HG02852 (cell line): ENCODE measurements at regions not wholly inside any gene's neighbourhood (a gene's known extent, or its start where the extent isn't known, plus 50 kb on each side); places are given as distances from the start of the nearest gene placed in this dataset.
"Not testable (repeated sequence)": the region's sequence is repeated elsewhere in the genome, so short reads cannot be mapped to it uniquely, and the experiment has no call there.

ENCODE experiments used
- ATAC-seq: cut with Tn5 transposase; IDR thresholded peaks from one replicate; pipeline ENCODE4 v1.9.1; 2021; ENCODE audit warnings: mild to moderate bottlenecking, moderate library complexity; ENCODE audit not compliant: unreplicated experiment

DNA sequence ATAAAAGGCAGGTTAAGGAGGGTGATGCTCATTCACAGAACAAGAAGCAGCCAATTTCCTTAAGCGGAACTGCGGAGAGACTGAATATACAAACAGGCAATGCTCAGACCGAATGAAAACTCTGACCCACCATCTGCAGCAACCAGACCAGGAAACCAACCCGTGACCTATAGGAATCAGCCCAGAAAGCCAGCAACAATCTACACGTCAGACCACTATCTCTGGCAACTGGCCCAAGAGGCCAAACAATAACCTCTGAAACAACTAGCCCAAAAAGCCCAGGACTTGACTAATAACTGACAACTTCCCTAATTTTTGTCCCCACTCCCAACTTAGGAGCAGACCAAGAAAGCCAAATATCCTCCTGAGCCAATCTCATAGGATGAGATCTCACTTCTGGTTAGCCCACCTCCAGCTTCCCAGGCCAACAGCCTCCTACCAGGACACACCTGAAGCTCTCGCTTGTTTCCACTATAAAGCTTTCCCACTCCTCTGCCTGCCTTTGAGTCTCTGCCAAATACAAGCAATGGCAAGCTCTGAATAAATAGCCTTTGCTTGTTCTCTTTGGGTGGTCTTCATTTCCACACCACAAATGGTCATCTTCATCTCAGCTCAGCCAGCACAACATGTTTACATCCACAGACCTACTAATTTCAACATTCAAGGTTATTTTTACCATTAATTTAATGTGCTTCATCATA is 168.5 kb downstream of the HSD17B3 start:
- ATAC-seq: no peak

DNA sequence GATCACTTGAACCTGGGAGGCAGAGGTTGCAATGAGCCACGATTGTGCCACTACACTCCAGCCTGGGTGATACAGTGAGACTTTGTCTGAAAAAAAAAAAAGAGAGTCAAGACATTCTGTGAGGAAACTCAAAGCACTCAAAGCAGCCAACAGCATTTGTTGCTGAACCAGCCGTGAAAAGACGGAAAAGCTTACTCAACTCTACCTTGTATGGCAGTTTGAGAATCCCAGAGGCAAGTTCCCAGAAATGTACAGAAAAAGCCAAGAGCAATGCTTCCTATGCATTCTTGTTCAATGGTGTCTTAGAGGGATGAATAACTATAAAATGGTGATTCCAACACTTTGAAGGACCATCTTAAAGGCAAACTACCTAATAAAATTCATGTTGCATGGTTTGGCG is 170.2 kb downstream of the HSD17B3 start:
- ATAC-seq: no peak

DNA sequence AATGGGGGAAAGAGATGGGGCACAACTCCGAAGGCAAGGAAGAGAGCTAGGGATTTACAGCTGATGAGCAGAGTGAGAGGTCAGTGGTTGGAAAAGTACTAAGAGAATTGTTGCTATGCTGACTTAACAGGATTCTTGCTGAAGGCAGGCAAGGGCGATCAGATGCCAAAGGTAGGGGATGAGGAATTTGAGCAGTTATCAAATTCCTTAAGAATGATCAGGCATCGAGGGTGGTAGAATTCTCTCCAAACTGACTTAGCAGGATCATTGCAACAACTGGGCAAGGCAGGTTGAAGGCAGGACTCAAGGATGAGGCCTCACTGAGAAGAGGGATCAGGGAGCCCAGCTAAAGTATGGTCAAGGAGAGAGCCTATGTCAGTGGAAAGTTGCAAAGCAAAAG is 171.0 kb downstream of the HSD17B3 start:
- no peak for ATAC-seq

DNA sequence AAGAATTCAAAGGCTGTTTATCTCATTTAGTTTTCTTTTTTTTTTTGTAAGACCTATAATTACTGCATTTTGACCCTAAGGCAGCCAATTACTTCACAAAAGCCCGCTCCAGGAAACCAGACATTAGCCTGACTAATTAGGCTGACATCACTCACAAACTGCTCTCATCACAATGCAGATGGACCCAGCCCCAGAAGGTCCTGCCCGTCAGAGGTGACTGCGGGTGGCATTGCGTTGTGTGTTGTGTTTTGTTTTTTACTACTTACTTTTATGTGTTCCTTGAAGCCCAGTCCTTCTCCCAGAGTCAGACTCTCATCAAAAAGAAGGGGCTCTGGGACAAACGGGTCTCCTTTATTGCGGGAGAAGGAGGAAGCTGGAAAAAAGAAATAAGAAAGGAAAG is 172.2 kb downstream of the HSD17B3 start:
- no peak for ATAC-seq

DNA sequence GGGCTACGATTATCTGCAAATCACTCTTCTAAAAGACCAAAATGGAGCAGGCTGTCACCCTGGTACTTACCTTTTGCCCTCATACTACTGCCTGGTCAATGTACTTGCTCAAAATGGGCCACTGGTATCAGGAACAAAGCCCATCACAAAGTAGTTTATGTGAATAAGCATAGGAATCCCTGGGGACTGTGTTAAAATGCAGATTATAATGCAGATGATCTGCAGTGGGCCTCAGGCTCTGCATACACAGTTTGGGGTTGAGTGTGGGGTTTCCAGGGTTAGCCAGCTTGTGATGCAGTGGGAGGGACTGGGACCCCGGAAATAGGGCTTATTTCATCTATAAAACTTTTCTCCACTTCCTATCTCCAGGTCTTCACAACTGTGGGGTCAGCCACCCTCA is 173.1 kb downstream of the HSD17B3 start:
- no peak for ATAC-seq

DNA sequence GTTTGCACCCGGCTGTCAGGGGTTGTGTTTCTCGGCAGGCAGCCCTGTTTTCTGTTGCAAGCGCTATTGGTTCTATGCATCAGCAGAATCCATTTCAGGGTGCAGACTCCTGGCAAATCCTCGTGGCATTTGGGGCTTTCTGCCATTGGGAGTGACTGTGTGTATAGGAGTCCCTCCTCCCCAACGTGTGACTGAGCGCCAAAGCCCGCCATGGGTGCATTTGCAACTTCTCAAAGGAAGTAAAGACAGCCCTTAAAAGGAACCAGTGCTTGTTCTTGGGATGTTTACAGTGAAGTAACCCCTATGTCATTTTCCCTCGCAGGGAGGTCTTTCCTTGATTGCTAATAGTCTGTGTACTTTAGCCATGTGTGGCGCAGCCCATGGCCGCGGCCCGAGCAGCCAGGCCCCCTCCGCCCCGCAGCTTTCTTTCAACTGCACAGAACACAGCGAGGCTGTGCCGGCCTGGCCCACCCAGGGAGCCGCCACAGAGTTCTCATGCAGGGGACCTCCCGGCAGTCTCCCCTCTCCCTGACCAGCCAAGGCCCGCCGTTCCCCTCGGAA is 175.6 kb downstream of the HSD17B3 start:
- no peak for ATAC-seq

DNA sequence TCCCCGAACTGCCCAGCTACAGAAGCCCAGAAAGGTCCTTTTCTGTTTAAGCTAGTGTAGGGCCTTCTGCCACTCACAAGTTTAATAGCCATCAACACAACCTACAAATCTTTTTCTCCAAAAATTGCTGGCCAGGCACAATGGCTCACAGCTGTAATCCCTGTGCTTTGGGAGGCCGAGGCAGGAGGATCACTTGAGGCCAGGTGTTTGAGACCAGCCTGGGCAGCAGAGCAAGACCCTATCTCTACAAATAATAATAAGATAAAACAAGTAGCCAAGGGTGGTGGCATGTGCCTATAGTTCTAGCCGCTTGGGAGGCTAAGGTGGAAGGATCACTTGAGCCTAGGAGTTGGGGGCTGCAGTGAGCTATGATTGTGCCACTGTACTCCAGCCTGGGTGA is 176.4 kb downstream of the HSD17B3 start:
- ATAC-seq: no peak

DNA sequence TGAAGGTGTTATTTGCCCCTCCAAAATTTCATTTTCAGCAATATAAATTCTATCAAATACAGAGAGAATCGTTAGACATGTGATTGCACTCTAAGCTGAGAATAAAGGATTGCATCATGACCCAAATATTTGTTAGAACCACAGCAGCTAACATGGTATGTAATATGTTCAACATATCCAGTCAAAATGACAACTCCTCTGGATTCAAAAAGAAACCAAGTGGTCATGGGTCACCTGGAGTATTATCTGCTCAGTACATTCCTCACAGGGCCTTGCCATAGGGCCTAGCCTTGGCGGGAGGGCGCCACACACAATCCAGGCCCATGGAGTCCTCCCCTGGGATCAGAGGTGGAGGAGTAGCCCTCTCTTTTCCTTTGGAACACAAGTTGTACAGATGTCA is 179.2 kb downstream of the HSD17B3 start:
- ATAC-seq: no peak

DNA sequence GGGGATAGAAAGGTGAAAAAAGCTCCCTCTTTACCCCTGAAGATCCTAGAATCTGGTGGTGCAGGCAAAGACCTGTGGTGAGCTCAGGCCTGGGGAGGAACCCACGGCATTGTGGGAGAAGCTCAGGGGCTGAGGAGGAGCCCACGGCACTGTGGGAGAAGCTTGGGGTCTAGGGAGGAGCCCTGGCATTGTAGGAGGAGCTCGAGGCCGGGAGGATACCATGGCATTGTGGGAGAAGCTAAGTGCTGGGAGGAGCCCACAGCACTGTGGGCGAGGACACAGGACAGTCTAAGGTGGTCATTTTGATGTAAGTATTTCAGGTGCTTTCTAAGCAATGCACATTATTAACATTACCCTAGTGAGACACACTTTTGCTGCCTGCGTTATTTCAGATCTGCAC is 179.7 kb downstream of the HSD17B3 start:
- ATAC-seq: no peak

DNA sequence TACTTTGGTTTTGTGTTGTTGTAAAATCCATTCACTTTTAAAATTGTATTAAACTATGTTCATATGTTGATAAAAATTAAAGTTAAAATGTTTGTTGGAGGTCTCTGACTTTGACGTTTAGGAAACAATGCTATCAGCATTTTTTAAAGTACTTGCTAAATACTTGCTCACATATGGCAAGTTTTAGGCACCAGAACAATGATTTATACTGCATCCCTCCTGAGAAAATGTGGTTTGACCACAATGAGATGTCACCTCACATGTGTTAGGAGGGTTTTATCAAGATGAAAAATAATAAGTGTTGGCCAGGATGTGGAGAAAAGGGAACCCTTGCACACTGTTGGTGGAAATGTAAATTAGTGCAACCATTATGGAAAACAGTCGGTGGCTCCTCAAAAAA is 180.8 kb downstream of the HSD17B3 start:
- no peak for ATAC-seq

DNA sequence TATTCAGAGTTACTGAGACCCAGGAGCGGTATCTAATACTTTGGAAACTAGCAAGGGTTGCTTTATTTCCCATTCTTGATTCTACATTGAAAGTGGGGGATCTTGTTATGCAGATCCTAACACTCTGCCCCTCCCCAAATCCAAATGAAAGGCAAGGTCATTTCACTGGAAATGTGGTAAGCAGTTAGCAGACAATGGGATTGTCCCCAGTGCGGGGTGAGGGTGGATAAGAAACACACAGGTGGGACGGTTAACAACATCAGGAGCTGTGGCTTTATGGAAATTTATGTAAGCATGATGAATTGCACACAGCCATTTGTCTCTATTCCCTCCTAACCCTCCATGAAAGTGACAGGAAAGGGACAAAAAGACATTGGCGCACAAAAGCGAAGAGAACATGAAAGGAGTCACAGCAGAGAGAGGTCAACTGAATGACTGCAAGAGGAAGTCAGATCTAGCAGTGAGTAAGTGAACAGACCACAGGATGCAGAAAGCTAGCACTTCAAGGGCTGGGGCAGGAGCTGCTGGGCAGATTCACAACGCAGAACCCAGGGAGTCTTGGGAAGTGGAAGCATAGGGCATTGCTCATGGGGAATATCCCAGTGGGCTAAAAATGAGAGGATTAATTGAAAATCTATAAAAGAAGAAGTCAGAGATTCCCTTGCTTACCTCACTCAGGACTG is 184.4 kb downstream of the HSD17B3 start:
- no peak for ATAC-seq

DNA sequence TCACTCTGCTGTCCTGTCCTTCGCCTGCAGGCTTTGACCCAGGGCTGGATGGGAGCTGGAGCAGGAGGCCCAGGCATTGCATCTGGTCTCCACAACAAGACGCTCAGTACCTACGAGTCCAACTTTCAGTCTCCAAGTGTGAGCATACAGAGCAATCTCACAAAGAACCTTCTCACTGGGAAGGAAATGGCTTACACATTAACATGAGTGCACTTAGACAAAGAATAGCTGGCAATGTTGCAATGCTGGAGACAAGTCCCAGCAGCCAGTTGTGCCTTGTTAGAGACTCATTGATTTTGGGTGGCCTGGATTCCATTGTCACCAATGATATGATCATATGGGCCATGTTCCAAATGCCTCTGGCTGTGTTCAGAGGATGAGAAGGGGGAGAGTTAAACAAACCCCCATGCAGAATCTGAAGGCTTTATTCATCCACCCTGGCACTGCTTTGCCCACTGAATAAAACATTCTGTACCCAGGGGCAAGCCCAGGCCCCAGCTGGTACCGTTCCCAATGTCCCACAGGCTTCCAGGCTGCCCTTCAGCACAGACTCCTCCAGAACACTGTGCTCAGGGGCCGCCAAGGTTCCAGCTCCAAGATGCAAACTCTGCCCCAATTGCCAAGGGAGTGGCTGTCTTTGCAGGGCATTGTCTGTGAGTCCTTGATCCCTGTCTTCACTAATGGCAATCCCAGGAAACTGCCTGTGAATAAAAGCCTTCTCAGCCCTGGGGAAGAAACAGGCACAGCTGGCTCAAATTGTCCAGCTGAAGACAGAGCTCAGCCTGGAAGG is 185.5 kb downstream of the HSD17B3 start:
- no peak for ATAC-seq

DNA sequence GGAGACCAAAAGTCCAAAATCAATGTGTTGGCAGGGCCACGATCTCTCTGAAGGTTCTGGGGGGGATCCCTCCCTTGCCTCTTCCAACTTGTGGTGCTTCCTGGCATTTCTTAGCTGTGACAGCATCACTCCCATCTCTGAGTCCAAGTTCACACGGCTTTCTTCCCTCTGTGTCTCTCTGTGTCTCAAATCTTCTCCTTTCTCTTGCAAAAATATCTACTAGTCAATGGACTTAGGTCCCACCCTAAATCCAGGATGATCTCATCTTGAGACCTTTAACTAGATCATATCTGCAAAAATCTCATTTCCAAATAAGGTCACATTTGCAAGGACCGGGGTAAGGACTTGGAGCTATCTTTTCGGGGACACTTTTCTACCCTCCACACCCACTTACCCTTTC is 186.1 kb downstream of the HSD17B3 start:
- no peak for ATAC-seq

DNA sequence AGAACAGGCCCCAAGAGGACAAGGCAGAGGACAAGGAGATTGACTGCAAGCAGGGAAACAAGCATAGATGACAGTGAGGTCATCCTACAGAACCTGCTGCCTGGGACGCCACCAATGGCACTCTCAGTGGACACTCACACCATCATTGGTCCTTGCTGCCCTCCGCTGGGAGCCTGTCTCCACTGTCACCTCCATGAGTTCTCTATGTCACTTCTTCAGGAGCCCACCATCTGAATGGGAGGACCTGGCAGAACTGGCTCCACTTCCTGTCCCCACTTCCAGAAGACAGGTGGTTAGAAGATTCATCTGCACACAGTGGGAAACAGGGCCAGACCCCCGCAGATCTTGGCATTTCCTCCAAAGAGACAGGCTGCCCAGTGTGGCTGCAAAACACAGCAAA is 188.9 kb downstream of the HSD17B3 start:
- ATAC-seq: no peak

DNA sequence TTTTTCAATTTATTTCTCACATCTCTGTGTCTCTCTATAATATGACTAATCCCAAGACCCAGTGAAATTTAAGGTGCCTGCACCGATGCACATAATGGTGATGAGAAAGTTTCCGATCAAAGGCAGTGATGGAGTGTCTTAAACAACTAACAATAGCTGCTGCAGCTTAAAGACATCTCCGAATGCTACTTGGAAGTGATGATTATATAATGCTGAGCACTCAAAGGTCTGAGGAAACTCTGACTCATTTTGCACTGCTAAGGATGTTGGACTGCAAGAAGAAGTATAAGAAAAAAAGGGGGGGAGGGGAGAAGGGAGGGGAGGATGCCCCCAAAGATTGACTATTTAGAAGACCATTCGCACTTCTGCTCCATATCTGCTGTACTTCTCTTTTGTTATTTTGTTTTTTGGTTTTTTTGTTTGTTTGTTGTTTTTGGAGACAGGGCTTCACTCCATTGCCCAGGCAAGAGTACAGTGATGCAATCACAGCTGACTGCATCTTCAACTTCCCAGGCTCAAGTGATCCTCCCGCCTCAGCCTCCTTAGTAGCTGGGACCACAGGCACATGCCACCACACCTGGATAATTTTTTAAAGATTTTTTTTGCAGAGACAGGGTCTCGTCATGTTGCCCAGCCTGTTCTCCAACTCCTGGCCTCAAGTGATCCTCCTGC is 192.2 kb downstream of the HSD17B3 start:
- ATAC-seq: no peak

DNA sequence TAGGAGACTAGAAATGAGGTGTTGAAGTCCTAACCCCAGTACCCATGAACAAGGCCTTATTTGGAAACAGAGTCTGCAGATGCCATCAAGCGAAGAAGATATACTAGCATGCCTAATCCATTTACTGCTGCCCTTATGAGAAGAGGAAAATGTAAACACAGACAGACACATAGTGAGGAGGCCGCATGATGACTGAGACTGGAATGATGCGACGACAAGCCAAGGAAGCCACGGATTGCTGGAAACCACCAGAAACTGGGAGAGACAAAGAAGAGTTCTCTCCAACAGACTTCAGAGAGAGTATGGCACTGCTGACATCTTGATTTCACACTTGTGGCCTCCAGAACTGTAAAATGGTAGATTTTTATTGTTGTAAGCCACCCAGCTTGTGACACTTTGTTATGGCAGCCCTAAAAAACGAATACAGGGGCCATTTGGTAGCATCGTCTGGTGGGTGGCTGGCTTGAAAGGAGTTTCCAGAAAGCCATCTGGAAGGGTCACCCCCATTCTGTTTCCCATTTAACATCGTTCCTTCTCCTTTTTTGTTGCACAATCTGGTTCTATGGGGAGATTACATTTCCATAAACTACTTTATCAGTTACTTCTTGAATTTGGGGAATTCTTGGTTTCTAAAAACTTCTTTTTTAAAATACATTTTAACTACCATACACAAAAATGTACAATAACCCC is 193.1 kb downstream of the HSD17B3 start:
- no peak for ATAC-seq

DNA sequence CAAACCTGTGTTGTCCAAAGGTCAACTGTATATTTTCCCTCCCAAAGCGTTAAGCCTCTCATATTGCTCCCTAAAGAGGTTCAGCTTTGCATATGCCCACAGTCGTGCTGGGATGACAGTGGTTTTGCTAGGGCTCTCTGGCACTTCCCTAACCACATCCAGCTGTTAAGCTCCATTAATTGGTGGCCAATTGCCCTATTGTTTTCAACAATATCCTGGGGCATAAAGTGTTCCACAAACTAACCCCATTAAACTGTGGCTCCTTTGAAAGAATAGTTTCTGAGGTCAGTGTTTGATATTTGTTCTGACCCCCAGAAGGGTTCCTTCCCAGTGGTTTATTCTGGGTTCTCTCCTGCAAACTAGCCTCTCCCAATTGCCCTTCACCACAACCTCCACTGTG is 194.5 kb downstream of the HSD17B3 start:
- no peak for ATAC-seq

DNA sequence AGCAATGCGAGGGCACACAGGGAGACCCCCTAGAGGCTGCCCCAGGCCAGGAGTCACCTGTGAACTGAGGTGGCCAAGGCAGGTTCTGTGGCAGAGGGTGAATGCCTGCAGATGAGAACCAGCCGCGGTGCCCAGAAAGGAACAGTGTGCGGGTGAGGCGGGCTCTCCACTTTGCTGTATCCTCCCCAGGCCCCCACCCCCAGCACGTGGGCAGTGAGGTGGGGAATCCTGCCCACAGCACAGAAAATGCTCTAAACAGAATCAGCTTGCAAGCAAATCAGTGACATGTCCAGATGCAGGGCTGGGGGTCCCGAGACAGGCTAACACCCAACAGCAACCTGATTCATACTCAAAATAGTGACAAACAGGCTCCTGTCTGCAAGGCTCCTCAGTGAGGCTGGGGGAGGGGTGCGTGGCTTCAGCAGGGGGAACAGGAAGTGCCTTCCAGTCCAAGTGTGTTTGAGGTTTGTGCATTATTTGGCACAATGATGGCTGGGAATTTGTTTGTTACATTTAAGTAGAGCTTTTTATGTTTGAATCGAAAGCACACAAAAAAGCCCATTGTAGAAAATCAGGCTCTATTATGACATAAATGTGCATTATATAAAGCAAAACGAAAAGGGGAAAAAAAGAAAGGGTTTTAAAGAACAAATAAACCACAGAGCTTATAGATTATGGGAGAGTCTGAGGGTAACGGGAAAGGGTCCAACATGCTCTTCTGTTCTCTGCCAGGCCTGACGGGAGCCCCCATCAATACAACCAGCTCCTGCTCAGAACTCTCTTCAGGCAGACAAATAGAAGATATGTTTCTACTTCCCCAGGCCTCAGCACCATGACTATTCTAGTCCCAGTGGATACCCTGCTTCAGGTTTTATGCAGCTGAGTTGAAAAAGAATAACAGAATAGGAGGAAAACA is 201.3 kb downstream of the HSD17B3 start:
- ATAC-seq: no peak

DNA sequence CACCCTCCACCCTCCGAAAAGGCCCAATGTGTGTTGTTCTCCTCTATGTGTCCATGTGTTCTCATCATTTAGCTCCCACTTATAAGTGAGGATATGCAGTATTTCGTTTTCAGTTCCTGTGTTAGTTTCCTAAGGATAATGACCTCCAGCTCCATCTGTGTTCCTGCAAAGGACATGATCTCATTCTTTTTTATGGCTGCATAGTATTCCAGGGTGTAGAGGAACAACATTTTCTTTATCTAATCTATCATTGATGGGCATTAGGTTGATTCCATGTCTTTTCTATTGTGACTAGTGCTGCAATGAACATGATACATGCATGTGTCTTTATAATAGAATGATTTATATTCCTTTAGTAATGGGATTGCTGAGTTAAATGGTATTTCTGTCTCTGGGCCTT is 211.3 kb downstream of the HSD17B3 start:
- not testable (repeated sequence) for ATAC-seq
